SK-N-SH (cell line): ENCODE measurements at regions not wholly inside any gene's neighbourhood (a gene's known extent, or its start where the extent isn't known, plus 50 kb on each side); places are given as distances from the start of the nearest gene placed in this dataset.
"Not testable (repeated sequence)": the region's sequence is repeated elsewhere in the genome, so short reads cannot be mapped to it uniquely, and the experiment has no call there.

Source experiments
- CTCF ChIA-PET: fragments of 300-600, 350-600 bp; formaldehyde crosslinking; extraction: SDS; loops from one replicate; lab custom pipeline; 2021; lab: Yijun Ruan, JAX
- POLR2A ChIA-PET: fragments of 350-600 bp; sonication (Branson Sonifier 250); formaldehyde crosslinking; extraction: SDS; loops from one replicate; lab custom pipeline; 2020; ENCODE audit warnings: antibody characterized with exemption, inconsistent platforms; lab: Yijun Ruan, JAX
- DNase-seq: peaks from one replicate; pipeline ENCODE4 v3.0.0; 2012
- H2AFZ ChIP-seq: fragments of 200-600 bp; sonication (generic); 2 replicates; pipeline ENCODE4 v1.8.1; 2016; ENCODE audit warnings: antibody characterized with exemption, mild to moderate bottlenecking, low read depth
- H3F3A ChIP-seq: fragments of 200-600 bp; sonication (generic); replicated peaks from 2 replicates; pipeline ENCODE3; 2016; ENCODE audit warnings: antibody characterized with exemption, mild to moderate bottlenecking; ENCODE audit not compliant: insufficient read depth
- H3K27ac ChIP-seq, 2 experiments: fragments of 200-500 bp in 1 of 2; fragments of 200-600 bp in 1 of 2; sonication (Bioruptor generic) in 1 of 2; sonication (generic), shearing (Covaris generic) in 1 of 2; 2 replicates each; pipeline versions ENCODE4 v1.5.1 to v1.6.1; 2014 to 2016; ENCODE audit warnings: low read depth in 2 of 2, inconsistent platforms in 1 of 2, low read length in 1 of 2, mild to moderate bottlenecking in 1 of 2, mixed read lengths in 1 of 2
- H3K27me3 ChIP-seq: fragments of 200-600 bp; sonication (generic), shearing (Covaris generic); 2 replicates; pipeline ENCODE4 v1.6.1; 2016; ENCODE audit warnings: mixed run types; ENCODE audit not compliant: insufficient read depth
- H3K36me3 ChIP-seq, 2 experiments: fragments of 200-500 bp in 1 of 2; fragments of 200-600 bp in 1 of 2; sonication (Bioruptor generic) in 1 of 2; sonication (generic) in 1 of 2; replicated peaks in 1 of 2; 2 replicates each; pipeline versions ENCODE3 to v1.5.1; 2014 to 2016; ENCODE audit warnings: low read length in 1 of 2, mild to moderate bottlenecking in 1 of 2; ENCODE audit not compliant: insufficient read depth in 2 of 2, control insufficient read depth in 1 of 2
- H3K4me1 ChIP-seq, 2 experiments: fragments of 200-500 bp in 1 of 2; fragments of 200-600 bp in 1 of 2; sonication (Bioruptor generic) in 1 of 2; sonication (generic), shearing (Covaris generic) in 1 of 2; 2 replicates each; pipeline versions ENCODE4 v1.5.1 to v1.6.1; 2014 to 2016; ENCODE audit warnings: low read depth in 1 of 2, low read length in 1 of 2, mixed run types in 1 of 2; ENCODE audit not compliant: insufficient read depth in 2 of 2, control insufficient read depth in 1 of 2
- H3K4me2 ChIP-seq: fragments of 200-600 bp; sonication (generic), shearing (Covaris generic); 2 replicates; pipeline ENCODE4 v1.6.1; 2017; ENCODE audit warnings: mixed run types
- H3K4me3 ChIP-seq, 2 experiments: fragments of 200-500 bp in 1 of 2; fragments of 200-600 bp in 1 of 2; sonication (Bioruptor generic) in 1 of 2; sonication (generic), shearing (Covaris generic) in 1 of 2; 2 replicates each; pipeline versions ENCODE4 v1.5.1 to v1.8.1; 2014 to 2016; ENCODE audit warnings: low read depth in 2 of 2, inconsistent platforms in 1 of 2, low read length in 1 of 2, mild to moderate bottlenecking in 1 of 2, mixed read lengths in 1 of 2, moderate library complexity in 1 of 2
- H3K79me2 ChIP-seq: fragments of 200-600 bp; sonication (generic); 2 replicates; pipeline ENCODE4 v1.8.1; 2017; ENCODE audit warnings: mild to moderate bottlenecking; ENCODE audit not compliant: insufficient read depth
- H3K9ac ChIP-seq: fragments of 200-600 bp; sonication (generic); 2 replicates; pipeline ENCODE4 v1.6.1; 2017; ENCODE audit warnings: mixed run types
- H3K9me2 ChIP-seq: fragments of 200-600 bp; sonication (generic); 2 replicates; pipeline ENCODE4 v1.6.1; 2017; ENCODE audit warnings: mixed run types
- H3K9me3 ChIP-seq: fragments of 200-600 bp; sonication (generic); 2 replicates; pipeline ENCODE4 v1.6.1; 2017; ENCODE audit warnings: mixed run types, mild to moderate bottlenecking, moderate library complexity
- H4K20me1 ChIP-seq: fragments of 200-600 bp; sonication (generic); 2 replicates; pipeline ENCODE4 v1.6.1; 2017; ENCODE audit warnings: mild to moderate bottlenecking, mixed run types; ENCODE audit not compliant: insufficient read depth
- FOSL2 ChIP-seq: IDR thresholded peaks from 2 replicates; pipeline ENCODE4 v1.4.0; 2012; ENCODE audit warnings: low read depth, mild to moderate bottlenecking, moderate library complexity, borderline replicate concordance
- FOXJ3 ChIP-seq: sonication (generic); formaldehyde crosslinking; IDR thresholded peaks from 2 replicates; pipeline ENCODE4 v1.5.1; 2020; ENCODE audit warnings: mild to moderate bottlenecking, missing genetic modification reagents
- FOXM1 ChIP-seq: IDR thresholded peaks from 2 replicates; pipeline ENCODE4 v1.4.0; 2012; ENCODE audit warnings: low read depth, mild to moderate bottlenecking
- GABPA ChIP-seq: IDR thresholded peaks from 2 replicates; pipeline ENCODE4 v1.4.0; 2012; ENCODE audit warnings: low read depth, mild to moderate bottlenecking
- GATA2 ChIP-seq: sonication (generic); formaldehyde crosslinking; IDR thresholded peaks from 2 replicates; pipeline ENCODE4 v1.5.0; 2020; ENCODE audit warnings: mild to moderate bottlenecking, missing genetic modification reagents
- MEF2A ChIP-seq: IDR thresholded peaks from 2 replicates; pipeline ENCODE4 v1.4.0; 2012; ENCODE audit warnings: low read depth, borderline replicate concordance
- MXI1 ChIP-seq: IDR thresholded peaks from 2 replicates; pipeline ENCODE4 v1.6.1; 2012; ENCODE audit warnings: mild to moderate bottlenecking, low read depth, low read length, improper control_type of control experiment
- NFIC ChIP-seq: IDR thresholded peaks from 2 replicates; pipeline ENCODE4 v1.4.0; 2012; ENCODE audit warnings: borderline replicate concordance
- NRF1 ChIP-seq: IDR thresholded peaks from 2 replicates; pipeline ENCODE4 v1.6.1; 2012; ENCODE audit warnings: low read depth, mild to moderate bottlenecking, low read length
- POLR2AphosphoS5 ChIP-seq: IDR thresholded peaks from 2 replicates; pipeline ENCODE4 v1.6.1; 2012; ENCODE audit warnings: low read depth, low read length
- RAD21 ChIP-seq: IDR thresholded peaks from 2 replicates; pipeline ENCODE4 v1.6.1; 2012; ENCODE audit warnings: mild to moderate bottlenecking, low read length
- RCOR1 ChIP-seq: fragments of 150-350 bp; IDR thresholded peaks from 2 replicates; pipeline ENCODE4 v1.6.1; 2017; ENCODE audit warnings: antibody characterized with exemption, low read length
- RFX5 ChIP-seq: IDR thresholded peaks from 2 replicates; pipeline ENCODE4 v1.6.1; 2012; ENCODE audit warnings: mild to moderate bottlenecking, improper control_type of control experiment, low read length
- RXRA ChIP-seq: IDR thresholded peaks from 2 replicates; pipeline ENCODE4 v1.4.0; 2012; ENCODE audit warnings: low read depth, mild to moderate bottlenecking, borderline replicate concordance
- TCF12 ChIP-seq: IDR thresholded peaks from 2 replicates; pipeline ENCODE4 v1.4.0; 2012
- TEAD4 ChIP-seq: IDR thresholded peaks from 2 replicates; pipeline ENCODE4 v1.4.0; 2012; ENCODE audit warnings: mild to moderate bottlenecking, borderline replicate concordance; ENCODE audit not compliant: insufficient read depth
- YY1 ChIP-seq: IDR thresholded peaks from 2 replicates; pipeline ENCODE4 v1.4.0; 2012; ENCODE audit warnings: low read depth, mild to moderate bottlenecking
- WGBS: methylation state at CpG from one replicate; pipeline ENCODE4 v1.1.6; 2017; ENCODE audit warnings: low lambda C conversion rate; 5-methylcytosine and 5-hydroxymethylcytosine counted together
- TF ChIP-seq, protein P1 (sequence below): IDR thresholded peaks from 2 replicates; pipeline ENCODE4 v1.4.0; 2012; ENCODE audit warnings: low read depth
- TF ChIP-seq, protein P2 (sequence below): IDR thresholded peaks from 2 replicates; pipeline ENCODE4; 2012
- TF ChIP-seq, protein P3 (sequence below): IDR thresholded peaks from 2 replicates; pipeline ENCODE4 v1.4.0; 2012; ENCODE audit warnings: low read depth, borderline replicate concordance
- TF ChIP-seq, protein P4 (sequence below): fragments of 200-600 bp; sonication (generic); IDR thresholded peaks from 2 replicates; pipeline ENCODE4 v1.6.1; 2017; ENCODE audit warnings: antibody characterized with exemption, mild to moderate bottlenecking, moderate library complexity

DNA sequence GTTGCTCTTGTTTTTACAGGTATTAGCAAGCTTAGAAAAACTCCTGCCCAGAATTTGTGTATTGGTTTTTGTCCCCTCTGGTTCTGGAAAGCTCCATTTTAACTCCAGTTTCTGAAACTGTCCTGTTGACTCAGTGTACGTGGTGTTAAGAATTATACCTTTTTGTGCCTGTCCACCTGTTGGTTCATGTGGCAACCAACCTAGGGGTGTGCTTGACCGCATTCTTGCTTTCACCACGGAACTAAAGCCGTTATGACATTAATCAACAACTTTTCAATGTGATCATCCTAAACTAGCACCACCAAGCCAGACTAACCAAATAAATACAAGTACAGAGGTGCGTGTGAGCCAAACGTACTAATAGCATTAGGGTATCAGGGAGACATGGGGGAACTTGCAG is 56.0 kb upstream of the PTH start:
- no peaks in the 10 kb centered on the region for H3K9me2 ChIP-seq
- H3K36me3 ChIP-seq: no peaks in the 10 kb centered on the region
- no peak overlapping the region for H3K4me2 ChIP-seq
- no peaks in the 10 kb centered on the region for H3K79me2 ChIP-seq
- ChIA-PET POLR2A (no interaction called here), CTCF (no interaction called here)
- no peaks in the 10 kb centered on the region for H3K27me3 ChIP-seq
- H3K4me3 ChIP-seq: no peak overlapping the region
- no peaks in the 10 kb centered on the region; a peak in 1 of 4 replicates for H3K4me1 ChIP-seq
- no peaks in the 10 kb centered on the region for H3F3A ChIP-seq
- no peak overlapping the region for H2AFZ ChIP-seq
- 9% methylated on average over 6 of the region's 6 CpGs for WGBS
- TF ChIP-seq RCOR1 (no peak), TCF12 (no peak), NFIC (no peak), GATA2 (no peak), RFX5 (no peak), NRF1 (no peak), TEAD4 (no peak), RAD21 (no peak), YY1 (no peak), MEF2A (no peak), RXRA (no peak), FOXM1 (no peak)
- TF ChIP-seq, protein P1, sequence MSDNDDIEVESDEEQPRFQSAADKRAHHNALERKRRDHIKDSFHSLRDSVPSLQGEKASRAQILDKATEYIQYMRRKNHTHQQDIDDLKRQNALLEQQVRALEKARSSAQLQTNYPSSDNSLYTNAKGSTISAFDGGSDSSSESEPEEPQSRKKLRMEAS: no peak
- TF ChIP-seq, protein P2, sequence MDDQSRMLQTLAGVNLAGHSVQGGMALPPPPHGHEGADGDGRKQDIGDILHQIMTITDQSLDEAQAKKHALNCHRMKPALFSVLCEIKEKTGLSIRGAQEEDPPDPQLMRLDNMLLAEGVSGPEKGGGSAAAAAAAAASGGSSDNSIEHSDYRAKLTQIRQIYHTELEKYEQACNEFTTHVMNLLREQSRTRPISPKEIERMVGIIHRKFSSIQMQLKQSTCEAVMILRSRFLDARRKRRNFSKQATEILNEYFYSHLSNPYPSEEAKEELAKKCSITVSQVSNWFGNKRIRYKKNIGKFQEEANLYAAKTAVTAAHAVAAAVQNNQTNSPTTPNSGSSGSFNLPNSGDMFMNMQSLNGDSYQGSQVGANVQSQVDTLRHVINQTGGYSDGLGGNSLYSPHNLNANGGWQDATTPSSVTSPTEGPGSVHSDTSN: no peak
- TF ChIP-seq, protein P3, sequence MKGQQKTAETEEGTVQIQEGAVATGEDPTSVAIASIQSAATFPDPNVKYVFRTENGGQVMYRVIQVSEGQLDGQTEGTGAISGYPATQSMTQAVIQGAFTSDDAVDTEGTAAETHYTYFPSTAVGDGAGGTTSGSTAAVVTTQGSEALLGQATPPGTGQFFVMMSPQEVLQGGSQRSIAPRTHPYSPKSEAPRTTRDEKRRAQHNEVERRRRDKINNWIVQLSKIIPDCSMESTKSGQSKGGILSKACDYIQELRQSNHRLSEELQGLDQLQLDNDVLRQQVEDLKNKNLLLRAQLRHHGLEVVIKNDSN: no peak
- no peaks in the 10 kb centered on the region for H4K20me1 ChIP-seq
- no peak overlapping the region for H3K27ac ChIP-seq
- no peak overlapping the region for H3K9ac ChIP-seq
- DNase-seq: no peak
- no peaks in the 10 kb centered on the region for H3K9me3 ChIP-seq

DNA sequence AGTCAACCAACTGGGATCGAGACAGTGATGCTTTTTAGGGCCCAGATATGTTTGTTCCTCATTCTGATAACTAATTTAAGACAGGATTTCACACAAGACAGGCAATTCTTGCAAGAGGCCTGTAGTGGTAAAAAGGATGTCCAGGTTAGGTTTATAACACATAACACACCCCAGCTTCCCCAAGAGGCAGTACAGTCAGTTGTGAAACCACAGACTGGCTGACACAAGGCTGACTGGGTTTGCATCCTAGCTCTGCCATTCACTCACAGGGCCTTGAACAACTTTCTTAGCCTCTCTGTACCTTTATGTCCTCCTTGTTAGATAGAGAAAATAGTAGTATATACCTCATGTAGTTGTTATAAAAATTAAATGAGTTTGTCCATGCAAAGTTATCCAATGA is 55.0 kb upstream of the PTH start:
- H3K27ac ChIP-seq: no peak overlapping the region
- no peaks in the 10 kb centered on the region for H3K36me3 ChIP-seq
- no peak overlapping the region for H2AFZ ChIP-seq
- no peaks in the 10 kb centered on the region; a peak in 1 of 4 replicates for H3K4me1 ChIP-seq
- no peaks in the 10 kb centered on the region for H3K9me2 ChIP-seq
- no peaks in the 10 kb centered on the region for H3K9me3 ChIP-seq
- ChIA-PET CTCF (no interaction called here), POLR2A (no interaction called here)
- H3K27me3 ChIP-seq: no peaks in the 10 kb centered on the region
- no peak overlapping the region for H3K9ac ChIP-seq
- H4K20me1 ChIP-seq: no peaks in the 10 kb centered on the region
- H3K79me2 ChIP-seq: no peaks in the 10 kb centered on the region
- WGBS: 11% methylated on average over 1 of the region's 1 CpG
- H3K4me3 ChIP-seq: no peak overlapping the region
- DNase-seq: no peak
- TF ChIP-seq MXI1: no peak
- no peak for TF ChIP-seq RAD21
- TF ChIP-seq RFX5: no peak
- TF ChIP-seq, protein P4, sequence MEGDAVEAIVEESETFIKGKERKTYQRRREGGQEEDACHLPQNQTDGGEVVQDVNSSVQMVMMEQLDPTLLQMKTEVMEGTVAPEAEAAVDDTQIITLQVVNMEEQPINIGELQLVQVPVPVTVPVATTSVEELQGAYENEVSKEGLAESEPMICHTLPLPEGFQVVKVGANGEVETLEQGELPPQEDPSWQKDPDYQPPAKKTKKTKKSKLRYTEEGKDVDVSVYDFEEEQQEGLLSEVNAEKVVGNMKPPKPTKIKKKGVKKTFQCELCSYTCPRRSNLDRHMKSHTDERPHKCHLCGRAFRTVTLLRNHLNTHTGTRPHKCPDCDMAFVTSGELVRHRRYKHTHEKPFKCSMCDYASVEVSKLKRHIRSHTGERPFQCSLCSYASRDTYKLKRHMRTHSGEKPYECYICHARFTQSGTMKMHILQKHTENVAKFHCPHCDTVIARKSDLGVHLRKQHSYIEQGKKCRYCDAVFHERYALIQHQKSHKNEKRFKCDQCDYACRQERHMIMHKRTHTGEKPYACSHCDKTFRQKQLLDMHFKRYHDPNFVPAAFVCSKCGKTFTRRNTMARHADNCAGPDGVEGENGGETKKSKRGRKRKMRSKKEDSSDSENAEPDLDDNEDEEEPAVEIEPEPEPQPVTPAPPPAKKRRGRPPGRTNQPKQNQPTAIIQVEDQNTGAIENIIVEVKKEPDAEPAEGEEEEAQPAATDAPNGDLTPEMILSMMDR: no peak
- no peak for TF ChIP-seq GABPA
- no peak for TF ChIP-seq POLR2AphosphoS5
- no peak for TF ChIP-seq FOXJ3 (CRISPR knock-in tag)
- TF ChIP-seq, protein P1: no peak
- TF ChIP-seq FOSL2: no peak
- TF ChIP-seq MEF2A: no peak
- H3K4me2 ChIP-seq: no peak overlapping the region
- no peaks in the 10 kb centered on the region for H3F3A ChIP-seq

DNA sequence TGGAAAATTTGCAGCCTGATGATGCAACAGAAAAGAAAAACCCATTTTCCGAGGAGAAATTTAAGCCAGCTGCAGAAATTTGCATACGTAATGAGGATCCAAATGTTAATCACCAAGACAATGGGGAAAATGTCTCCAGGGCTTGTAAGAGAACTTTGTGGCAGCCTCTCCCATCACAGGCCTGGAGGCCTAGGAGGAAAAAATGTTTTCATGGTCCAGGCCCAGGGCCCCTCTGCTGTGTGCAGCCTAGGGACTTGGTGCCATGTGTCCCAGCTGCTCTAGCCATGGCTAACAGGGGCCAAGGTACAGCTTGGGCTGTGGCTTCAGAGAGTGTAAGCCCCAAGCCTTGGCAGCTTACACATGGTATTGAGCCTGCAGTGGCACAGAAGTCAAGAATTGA is 50.3 kb upstream of the PTH start:
- H3K27ac ChIP-seq, DNase-seq, H2AFZ ChIP-seq, H3K79me2 ChIP-seq, H3K4me3 ChIP-seq, H3K4me1 ChIP-seq, H3K9me2 ChIP-seq, CTCF ChIA-PET, H3K9me3 ChIP-seq, H3K27me3 ChIP-seq, H3K4me2 ChIP-seq, H4K20me1 ChIP-seq, POLR2A ChIA-PET, H3F3A ChIP-seq, H3K36me3 ChIP-seq, H3K9ac ChIP-seq: not testable (repeated sequence)
- WGBS: 19% methylated on average over 2 of the region's 2 CpGs
